SU-DHL-6 (cell line): ENCODE measurements at regions not wholly inside any gene's neighbourhood (a gene's known extent, or its start where the extent isn't known, plus 50 kb on each side); places are given as distances from the start of the nearest gene placed in this dataset.

ENCODE experiments used
- H2AFZ ChIP-seq: fragments of 200-600 bp; sonication (generic); 2 replicates; pipeline ENCODE4 v1.6.1; 2014; ENCODE audit warnings: low read depth, mild to moderate bottlenecking, moderate library complexity, mixed read lengths, antibody characterized with exemption, low read length; ENCODE audit not compliant: severe bottlenecking
- H3F3A ChIP-seq: fragments of 200-600 bp; shearing (Covaris generic); 2 replicates; pipeline ENCODE4 v1.6.0; 2016; ENCODE audit warnings: antibody characterized with exemption, mild to moderate bottlenecking; ENCODE audit not compliant: insufficient read depth
- H3K27ac ChIP-seq: fragments of 200-600 bp; sonication (generic); 2 replicates; pipeline ENCODE4 v1.5.1; 2016; ENCODE audit warnings: low read depth, mild to moderate bottlenecking, low read length, moderate library complexity, mixed read lengths
- H3K27me3 ChIP-seq: fragments of 200-600 bp; sonication (generic), shearing (Covaris generic); 2 replicates; pipeline ENCODE4 v1.6.0; 2014; ENCODE audit warnings: mild to moderate bottlenecking, low read length
- H3K36me3 ChIP-seq: fragments of 200-600 bp; sonication (generic); 2 replicates; pipeline ENCODE4 v1.6.1; 2014; ENCODE audit warnings: mild to moderate bottlenecking, low read length, mixed read lengths
- H3K4me2 ChIP-seq: fragments of 300-600, 200-600 bp; shearing (Covaris generic), sonication (generic); 2 replicates; pipeline ENCODE4 v1.6.0; 2014; ENCODE audit warnings: low read length, low read depth, mild to moderate bottlenecking; ENCODE audit not compliant: poor library complexity, severe bottlenecking
- H3K4me3 ChIP-seq: fragments of 200-600 bp; sonication (generic); 2 replicates; pipeline ENCODE4 v1.5.1; 2014; ENCODE audit warnings: antibody characterized with exemption, low read length, mild to moderate bottlenecking, mixed read lengths; ENCODE audit not compliant: insufficient read depth, poor library complexity, severe bottlenecking
- H3K79me2 ChIP-seq: fragments of 200-600 bp; sonication (generic); 2 replicates; pipeline ENCODE4 v1.6.1; 2014; ENCODE audit warnings: mild to moderate bottlenecking, low read length, moderate library complexity; ENCODE audit not compliant: insufficient read depth
- H3K9ac ChIP-seq: fragments of 200-600 bp; sonication (generic); 2 replicates; pipeline ENCODE4 v1.7.0; 2014; ENCODE audit warnings: mild to moderate bottlenecking, low read length
- H3K9me2 ChIP-seq: fragments of 200-600 bp; sonication (generic); replicated peaks from 2 replicates; pipeline ENCODE4 v1.6.1; 2014; ENCODE audit warnings: low read length; ENCODE audit not compliant: insufficient read depth
- H3K9me3 ChIP-seq: fragments of 200-600 bp; sonication (generic); 2 replicates; pipeline ENCODE4 v1.6.1; 2014; ENCODE audit warnings: low read length, mixed read lengths; ENCODE audit not compliant: insufficient read depth
- H4K20me1 ChIP-seq: fragments of 200-600 bp; sonication (generic); 2 replicates; pipeline ENCODE4 v1.6.1; 2014; ENCODE audit warnings: low read depth, mild to moderate bottlenecking, antibody characterized with exemption, low read length, moderate library complexity, mixed read lengths
- EZH2phosphoT487 ChIP-seq: fragments of 200-600 bp; sonication (generic), shearing (Covaris generic); conservative IDR thresholded peaks from 2 replicates; pipeline ENCODE4 v1.6.1; 2018; ENCODE audit warnings: mild to moderate bottlenecking, antibody characterized with exemption, low read length, moderate library complexity, mixed read lengths
- TF ChIP-seq, protein P1 (sequence below): fragments of 200-600 bp; sonication (generic); IDR thresholded peaks from one replicate; pipeline ENCODE4 v1.5.1; 2017; ENCODE audit warnings: antibody characterized with exemption, mild to moderate bottlenecking, low read length, moderate library complexity; ENCODE audit not compliant: insufficient read depth, poor library complexity, severe bottlenecking

DNA sequence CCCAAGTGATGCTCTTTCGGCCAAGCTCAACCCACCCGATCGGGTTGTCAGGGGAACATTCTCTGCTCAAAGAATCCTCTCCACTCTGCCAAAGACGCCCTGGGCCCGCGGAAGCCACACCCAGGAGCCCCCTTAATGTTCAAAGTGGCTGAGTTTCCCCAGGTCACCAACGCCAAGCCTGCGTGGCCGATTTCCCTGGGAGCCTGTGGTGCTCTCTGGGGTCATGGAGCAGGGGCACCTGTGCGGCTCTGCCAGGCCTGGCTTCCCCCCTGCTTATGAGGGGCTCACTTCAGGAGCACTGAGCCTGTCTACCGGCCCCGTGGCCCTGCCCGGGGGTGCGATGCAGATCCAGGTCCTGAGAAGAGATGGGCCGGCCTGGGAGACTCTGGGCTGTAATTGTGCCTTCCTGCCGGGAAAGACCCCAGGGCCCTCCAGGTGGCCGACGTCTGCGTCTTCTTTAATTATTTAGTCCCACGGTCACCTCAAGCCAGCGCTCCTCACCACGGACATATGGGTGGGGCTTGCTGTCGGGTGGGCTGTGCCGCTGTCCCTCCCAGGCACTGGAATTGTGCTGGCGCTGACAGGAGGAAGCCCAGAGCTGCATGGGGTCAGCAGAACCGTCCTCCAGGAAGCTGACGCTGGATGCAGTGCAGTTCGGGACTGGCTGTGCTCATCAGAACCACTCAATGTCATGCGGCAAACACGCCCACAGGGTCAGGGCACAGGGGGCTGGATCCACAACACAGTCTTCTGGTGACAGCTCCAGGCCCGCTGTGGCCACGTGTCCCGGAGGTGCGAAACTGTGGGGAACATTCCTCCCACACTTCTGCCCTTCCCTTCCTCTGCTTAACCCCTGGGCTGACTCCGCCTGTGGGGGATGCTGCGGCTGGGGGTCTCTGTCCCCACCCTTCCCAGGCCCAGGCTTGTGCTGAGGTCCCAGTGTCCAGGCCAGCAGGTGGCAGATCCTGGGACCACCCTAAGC lies 267.6 kb upstream of the SFSWAP start:
- Histone ChIP-seq H3K4me3 (no peak overlapping the region), H3K27me3 (no peaks in the 10 kb centered on the region), H3K79me2 (no peaks in the 10 kb centered on the region), H3K9me3 (no peaks in the 10 kb centered on the region), H3K9me2 (no peaks in the 10 kb centered on the region), H3K36me3 (no peaks in the 10 kb centered on the region), H3K4me2 (no peak overlapping the region), H2AFZ (no peak overlapping the region), H3K9ac (no peak overlapping the region), H3K27ac (no peak overlapping the region), H3F3A (no peaks in the 10 kb centered on the region), H4K20me1 (no peaks in the 10 kb centered on the region)
- no peak for TF ChIP-seq EZH2phosphoT487
- TF ChIP-seq, protein P1, sequence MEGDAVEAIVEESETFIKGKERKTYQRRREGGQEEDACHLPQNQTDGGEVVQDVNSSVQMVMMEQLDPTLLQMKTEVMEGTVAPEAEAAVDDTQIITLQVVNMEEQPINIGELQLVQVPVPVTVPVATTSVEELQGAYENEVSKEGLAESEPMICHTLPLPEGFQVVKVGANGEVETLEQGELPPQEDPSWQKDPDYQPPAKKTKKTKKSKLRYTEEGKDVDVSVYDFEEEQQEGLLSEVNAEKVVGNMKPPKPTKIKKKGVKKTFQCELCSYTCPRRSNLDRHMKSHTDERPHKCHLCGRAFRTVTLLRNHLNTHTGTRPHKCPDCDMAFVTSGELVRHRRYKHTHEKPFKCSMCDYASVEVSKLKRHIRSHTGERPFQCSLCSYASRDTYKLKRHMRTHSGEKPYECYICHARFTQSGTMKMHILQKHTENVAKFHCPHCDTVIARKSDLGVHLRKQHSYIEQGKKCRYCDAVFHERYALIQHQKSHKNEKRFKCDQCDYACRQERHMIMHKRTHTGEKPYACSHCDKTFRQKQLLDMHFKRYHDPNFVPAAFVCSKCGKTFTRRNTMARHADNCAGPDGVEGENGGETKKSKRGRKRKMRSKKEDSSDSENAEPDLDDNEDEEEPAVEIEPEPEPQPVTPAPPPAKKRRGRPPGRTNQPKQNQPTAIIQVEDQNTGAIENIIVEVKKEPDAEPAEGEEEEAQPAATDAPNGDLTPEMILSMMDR, result no peak

DNA sequence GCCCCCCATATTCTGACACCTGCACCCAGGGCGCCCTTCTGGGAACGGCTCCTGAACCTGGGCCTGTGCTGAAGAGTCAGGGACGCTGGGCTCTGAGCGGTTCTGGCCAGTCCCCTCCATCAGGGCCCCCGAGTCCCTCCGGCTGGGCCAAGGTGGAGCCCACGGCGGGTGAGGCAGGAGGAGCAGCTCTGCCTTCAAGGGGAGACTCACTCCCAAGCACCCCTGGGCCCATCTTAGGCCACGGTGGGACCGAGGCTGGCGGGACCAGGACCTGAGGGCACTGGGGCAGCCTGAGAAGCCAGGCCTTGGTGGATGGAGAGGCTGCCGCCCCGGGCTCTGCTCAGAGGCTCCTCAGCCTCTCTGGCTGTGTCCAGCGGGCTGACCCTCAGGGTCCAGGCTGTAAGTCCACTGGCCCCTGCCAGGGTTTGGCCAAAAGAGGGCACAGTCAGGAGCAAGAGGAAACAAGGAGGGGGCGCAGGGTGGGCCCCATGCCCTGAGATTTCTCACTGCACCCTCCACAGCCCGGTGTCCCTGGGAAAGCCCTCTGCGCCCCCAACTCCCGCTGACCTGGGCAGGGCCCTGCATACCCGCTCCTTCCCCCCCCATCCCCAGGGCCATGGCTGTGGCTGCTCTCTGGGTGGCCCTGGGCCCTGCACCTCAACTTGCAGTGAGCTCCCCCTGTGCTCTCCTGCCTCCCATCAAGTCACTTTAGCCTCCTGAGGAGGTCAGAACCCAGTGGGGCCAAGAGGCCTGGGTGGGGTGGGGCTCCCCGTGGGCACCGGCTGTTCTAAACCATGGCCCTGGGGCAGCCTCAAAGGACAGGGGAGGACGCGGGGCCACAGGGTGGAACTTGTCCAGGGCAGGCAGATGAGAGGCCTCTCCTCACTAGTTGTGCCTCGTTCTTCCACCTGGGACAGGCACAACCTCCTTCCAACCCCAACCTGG lies 266.4 kb upstream of the SFSWAP start:
- TF ChIP-seq EZH2phosphoT487, result no peak
- TF ChIP-seq, protein P1, result no peak
- Histone ChIP-seq H3K27ac (no peak overlapping the region), H3K4me2 (no peak overlapping the region), H3K9me3 (no peaks in the 10 kb centered on the region), H4K20me1 (no peaks in the 10 kb centered on the region), H3F3A (no peaks in the 10 kb centered on the region), H3K9me2 (no peaks in the 10 kb centered on the region), H3K9ac (no peak overlapping the region), H2AFZ (no peak overlapping the region), H3K27me3 (no peaks in the 10 kb centered on the region), H3K36me3 (no peaks in the 10 kb centered on the region), H3K4me3 (no peak overlapping the region), H3K79me2 (no peaks in the 10 kb centered on the region)

DNA sequence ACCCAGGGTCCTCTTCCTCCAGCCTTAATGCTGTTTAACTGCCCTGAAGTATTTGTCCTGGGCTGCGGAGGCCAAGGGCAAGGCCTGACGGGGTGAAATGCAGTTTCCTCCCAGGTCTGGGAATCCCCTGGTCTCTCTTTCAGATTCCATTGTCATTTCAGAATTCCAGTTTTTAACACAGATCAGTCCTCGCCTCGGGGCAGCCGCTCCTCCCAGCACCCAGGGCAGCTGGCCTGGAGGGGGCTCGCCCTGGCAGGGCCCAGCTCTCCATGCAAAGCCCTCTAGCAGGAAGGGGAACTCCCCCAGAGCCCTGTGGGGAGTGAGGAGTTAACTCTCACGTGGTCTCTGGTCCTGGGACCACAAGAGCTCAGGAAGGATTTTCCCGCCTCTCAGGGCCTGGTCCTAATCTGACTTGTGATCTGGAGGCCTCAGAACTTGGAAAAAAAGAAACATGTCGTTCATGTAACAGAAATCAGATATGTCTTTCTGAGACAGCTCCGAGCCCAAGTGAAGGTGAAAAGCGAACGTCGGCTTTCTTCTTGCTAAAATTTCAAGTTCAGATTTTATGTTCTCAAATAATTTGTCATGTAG lies 265.6 kb upstream of the SFSWAP start:
- H4K20me1 ChIP-seq, result no peaks in the 10 kb centered on the region
- H3K9ac ChIP-seq, result no peak overlapping the region
- TF ChIP-seq EZH2phosphoT487, result no peak
- TF ChIP-seq, protein P1, result no peak
- H3F3A ChIP-seq, result no peaks in the 10 kb centered on the region
- no peak overlapping the region for H3K4me3 ChIP-seq
- H2AFZ ChIP-seq, result no peak overlapping the region
- no peaks in the 10 kb centered on the region for H3K36me3 ChIP-seq
- no peak overlapping the region for H3K4me2 ChIP-seq
- H3K27me3 ChIP-seq, result no peaks in the 10 kb centered on the region
- no peaks in the 10 kb centered on the region for H3K9me2 ChIP-seq
- no peak overlapping the region for H3K27ac ChIP-seq
- no peaks in the 10 kb centered on the region for H3K79me2 ChIP-seq
- no peaks in the 10 kb centered on the region for H3K9me3 ChIP-seq
